K562 (cell line): ENCODE measurements at regions not wholly inside any gene's neighbourhood (a gene's known extent, or its start where the extent isn't known, plus 50 kb on each side); places are given as distances from the start of the nearest gene placed in this dataset.

ENCODE experiments used
- ATAC-seq: fragments of 200-7000 bp; cut with Tn5 transposase; 3 replicates; pipeline ENCODE4 v1.9.1; 2020; ENCODE audit warnings: moderate library complexity
- BruUV-seq: library from RNA; stranded (reverse); fragments of 400-500 nt; replicated peaks from 2 replicates; lab custom pipeline; 2021; lab: Mats Ljungman, UMichigan
- CTCF ChIA-PET: fragments of 300-600 bp; formaldehyde crosslinking; extraction: SDS; loops from one replicate; lab custom pipeline; 2021; ENCODE audit warnings: low intra/inter-chr PET ratio; lab: Yijun Ruan, JAX
- POLR2A ChIA-PET: fragments of 300-600, 350-650 bp; sonication (Branson Sonifier 250); formaldehyde crosslinking; extraction: SDS; loops from one replicate; lab custom pipeline; 2021; ENCODE audit warnings: antibody characterized with exemption, inconsistent platforms; lab: Yijun Ruan, JAX
- DNase-seq, 4 experiments: peaks; one replicate each; pipeline versions ENCODE4 v3.0.0 to v3.0.0-alpha.2; 2011 to 2018; ENCODE audit warnings: low spot score in 3 of 4, mixed read lengths in 3 of 4; ENCODE audit errors: extremely low read depth in 1 of 4
- FAIRE-seq: peaks from 2 replicates; lab custom pipeline; 2011; peaks lifted over from hg19 to GRCh38; lab: Jason Lieb, UNC
- H2AFZ ChIP-seq: 2 replicates; pipeline ENCODE4 v1.6.0; 2011; ENCODE audit warnings: low read depth, low read length, control low read depth, inconsistent platforms
- H3K27ac ChIP-seq: fragments of 200-600 bp; 3 replicates; pipeline ENCODE4 v1.8.0; 2011; ENCODE audit warnings: low read depth, mild to moderate bottlenecking, control low read depth, inconsistent platforms, low read length, moderate library complexity, mixed read lengths; ENCODE audit errors: extremely low read depth
- H3K27me3 ChIP-seq, 2 experiments: fragments of 300-600 bp in 1 of 2; 2 replicates in 1 of 2; 3 replicates in 1 of 2; pipeline versions ENCODE4 v1.6.0 to v1.8.0; 2011; ENCODE audit warnings: inconsistent platforms in 2 of 2, low read length in 2 of 2, mild to moderate bottlenecking in 1 of 2, mixed read lengths in 1 of 2, moderate library complexity in 1 of 2; ENCODE audit not compliant: control insufficient read depth in 2 of 2, insufficient read depth in 2 of 2
- H3K36me3 ChIP-seq: fragments of 300-600 bp; 3 replicates; pipeline ENCODE4 v1.8.0; 2011; ENCODE audit warnings: mild to moderate bottlenecking, low read length, inconsistent platforms; ENCODE audit not compliant: control insufficient read depth, insufficient read depth
- H3K4me1 ChIP-seq, 2 experiments: fragments of 200-600 bp in 1 of 2; replicated peaks in 1 of 2; 2 replicates in 1 of 2; 3 replicates in 1 of 2; pipeline versions ENCODE4 v1.5.1 to v1.8.0; 2011; ENCODE audit warnings: inconsistent platforms in 2 of 2, low read length in 2 of 2, mild to moderate bottlenecking in 1 of 2, mixed read lengths in 1 of 2, moderate library complexity in 1 of 2; ENCODE audit not compliant: control insufficient read depth in 2 of 2, insufficient read depth in 2 of 2
- H3K4me2 ChIP-seq: 2 replicates; pipeline ENCODE4 v1.6.1; 2011; ENCODE audit warnings: low read length, control low read depth, inconsistent platforms, mixed read lengths; ENCODE audit not compliant: insufficient read depth
- H3K4me3 ChIP-seq: fragments of 200-600 bp; sonication (generic), shearing (Covaris generic); 2 replicates; pipeline ENCODE4 v1.5.1; 2016; ENCODE audit warnings: control low read depth, inconsistent platforms
- H3K79me2 ChIP-seq: fragments of 200-600 bp; 3 replicates; pipeline ENCODE4 v1.8.0; 2011; ENCODE audit warnings: low read length, inconsistent platforms; ENCODE audit not compliant: control insufficient read depth, insufficient read depth
- H3K9ac ChIP-seq, 2 experiments: 2 replicates each; pipeline versions ENCODE4 v1.6.0 to v1.6.1; 2011; ENCODE audit warnings: low read depth in 2 of 2, low read length in 2 of 2, control low read depth in 1 of 2, inconsistent platforms in 1 of 2, mild to moderate bottlenecking in 1 of 2, mixed read lengths in 1 of 2; ENCODE audit not compliant: insufficient read depth in 1 of 2
- H3K9me1 ChIP-seq: one replicate; pipeline ENCODE4 v1.6.0; 2011; ENCODE audit warnings: inconsistent platforms, mild to moderate bottlenecking, low read length, moderate library complexity; ENCODE audit not compliant: control insufficient read depth, insufficient read depth
- H3K9me3 ChIP-seq: replicated peaks from 2 replicates; pipeline ENCODE4 v1.5.1; 2011; ENCODE audit warnings: low read depth, low read length, inconsistent platforms; ENCODE audit not compliant: control insufficient read depth, insufficient read depth
- H4K20me1 ChIP-seq: replicated peaks from 2 replicates; pipeline ENCODE4 v1.6.1; 2011; ENCODE audit warnings: low read length, inconsistent platforms, mixed read lengths; ENCODE audit not compliant: control insufficient read depth, insufficient read depth
- FOXA1 ChIP-seq: fragments of 450-650 bp; IDR thresholded peaks from 2 replicates; pipeline ENCODE4 v1.6.1; 2016; ENCODE audit warnings: mild to moderate bottlenecking, borderline replicate concordance
- HMGN3 ChIP-seq: IDR thresholded peaks from 2 replicates; pipeline ENCODE4 v1.6.1; 2011; ENCODE audit warnings: borderline replicate concordance, low read depth, mild to moderate bottlenecking, mixed read lengths, low read length; ENCODE audit not compliant: insufficient read length; ENCODE audit errors: extremely low read depth
- MBD2 ChIP-seq: sonication (generic); IDR thresholded peaks from 2 replicates; pipeline ENCODE4 v1.6.1; 2016; ENCODE audit warnings: low read depth, borderline replicate concordance
- MTF1 ChIP-seq: fragments of 250-450 bp; sonication (Bioruptor Pico); IDR thresholded peaks from 2 replicates; pipeline ENCODE4 v1.9.0; 2021; ENCODE audit warnings: moderate library complexity, mild to moderate bottlenecking, inconsistent platforms, borderline replicate concordance
- SMARCB1 ChIP-seq: IDR thresholded peaks from 2 replicates; pipeline ENCODE4 v1.6.1; 2011; ENCODE audit warnings: improper control_type of control experiment, low read depth; ENCODE audit not compliant: insufficient read length
- WHSC1 ChIP-seq: IDR thresholded peaks from one replicate; pipeline ENCODE4 v1.6.1; 2012; ENCODE audit warnings: low read length, control low read depth, inconsistent platforms
- ZNF212 ChIP-seq: fragments of 450-650 bp; formaldehyde crosslinking; IDR thresholded peaks from 2 replicates; pipeline ENCODE4 v1.4.0; 2020; ENCODE audit warnings: mild to moderate bottlenecking
- WGBS: fragments of 100-300 bp; shearing (Covaris generic); methylation state at CpG from one replicate; pipeline ENCODE4 v1.1.6; 2016; ENCODE audit warnings: low coverage, mixed read lengths; ENCODE audit not compliant: insufficient coverage; ENCODE audit errors: missing lambda C conversion rate; 5-methylcytosine and 5-hydroxymethylcytosine counted together
- in situ Hi-C: fragments of 300-500 bp; cut with MboI; formaldehyde crosslinking; loops from 4 replicates; pipeline ENCODE4 v1.15.0; 2018; ENCODE audit warnings: inconsistent platforms, mixed read lengths
- intact Hi-C: fragments of 100-400 bp; cut with micrococcal nuclease; formaldehyde crosslinking; loops from 2 replicates; pipeline ENCODE4 v1.14.2; 2022
- TF ChIP-seq, protein P1 (sequence below): fragments of 450-650 bp; formaldehyde crosslinking; IDR thresholded peaks from 2 replicates; pipeline ENCODE4 v1.4.0; 2020; ENCODE audit warnings: mild to moderate bottlenecking, mixed read lengths

DNA sequence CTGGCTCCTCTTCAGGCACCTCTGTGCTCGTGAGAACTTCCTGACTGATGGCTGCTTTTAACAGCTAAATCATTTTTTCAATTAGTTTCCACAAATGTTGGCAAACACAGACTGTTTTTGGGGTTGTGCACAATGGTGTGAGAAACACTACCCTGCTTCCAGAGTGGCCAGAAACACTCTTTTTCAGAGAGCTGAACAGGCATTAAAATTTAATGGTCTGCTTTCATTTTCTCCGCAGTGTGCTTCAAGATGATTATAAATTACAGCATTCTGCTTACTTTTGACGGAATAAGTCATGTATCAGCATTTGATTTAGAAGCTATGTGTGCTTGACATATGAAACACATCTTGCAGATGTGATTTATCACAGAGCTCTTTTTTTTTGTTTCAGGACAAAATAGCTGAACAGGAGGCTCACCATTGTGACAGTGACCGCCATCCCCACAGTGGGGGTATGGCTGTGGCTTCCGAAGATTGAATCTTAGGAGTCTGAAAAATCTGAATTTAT is 454.5 kb upstream of the ZNF608 start (continued):
- no peak for TF ChIP-seq FOXA1
- no peak for TF ChIP-seq WHSC1
- TF ChIP-seq MTF1 (CRISPR knock-in tag) = no peak

DNA sequence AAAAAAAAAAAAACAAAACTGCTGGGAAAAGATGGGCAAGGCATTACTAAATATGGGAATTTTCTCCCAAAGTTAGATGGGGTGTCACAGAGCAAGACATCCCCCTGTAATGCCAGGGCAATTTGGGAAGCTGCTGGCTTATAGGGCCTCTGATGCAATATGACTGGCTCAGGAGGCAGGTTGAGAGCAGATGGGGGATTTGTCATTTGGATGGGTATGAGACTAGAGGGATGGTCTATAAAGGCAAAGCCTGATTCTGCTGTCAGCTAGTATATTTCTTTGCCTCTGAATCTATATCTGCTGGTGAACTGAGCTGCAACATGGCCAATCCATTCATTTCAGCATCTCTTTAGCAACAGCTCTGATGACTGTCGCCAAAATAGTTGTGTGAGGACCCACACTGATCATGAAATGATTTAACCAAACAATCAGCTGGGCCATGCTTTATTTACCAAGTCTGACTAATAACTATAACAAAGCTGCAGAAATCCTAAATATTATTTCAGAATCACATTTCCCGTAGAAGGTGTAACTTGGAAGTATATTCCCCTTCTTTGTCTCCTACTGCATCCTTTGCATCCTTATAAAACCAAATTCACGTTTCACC is 455.1 kb upstream of the ZNF608 start:
- TF ChIP-seq ZNF212 (CRISPR knock-in tag) (no peak), MBD2 (no peak), HMGN3 (no peak), SMARCB1 (no peak)
- TF ChIP-seq, protein P1, sequence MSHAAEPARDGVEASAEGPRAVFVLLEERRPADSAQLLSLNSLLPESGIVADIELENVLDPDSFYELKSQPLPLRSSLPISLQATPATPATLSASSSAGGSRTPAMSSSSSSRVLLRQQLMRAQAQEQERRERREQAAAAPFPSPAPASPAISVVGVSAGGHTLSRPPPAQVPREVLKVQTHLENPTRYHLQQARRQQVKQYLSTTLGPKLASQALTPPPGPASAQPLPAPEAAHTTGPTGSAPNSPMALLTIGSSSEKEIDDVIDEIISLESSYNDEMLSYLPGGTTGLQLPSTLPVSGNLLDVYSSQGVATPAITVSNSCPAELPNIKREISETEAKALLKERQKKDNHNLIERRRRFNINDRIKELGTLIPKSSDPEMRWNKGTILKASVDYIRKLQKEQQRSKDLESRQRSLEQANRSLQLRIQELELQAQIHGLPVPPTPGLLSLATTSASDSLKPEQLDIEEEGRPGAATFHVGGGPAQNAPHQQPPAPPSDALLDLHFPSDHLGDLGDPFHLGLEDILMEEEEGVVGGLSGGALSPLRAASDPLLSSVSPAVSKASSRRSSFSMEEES (CRISPR knock-in tag) = no peak
- FAIRE-seq = no peak
- H3K9me1 ChIP-seq = no peaks in the 10 kb centered on the region
- H3K4me3 ChIP-seq = no peak overlapping the region
- no peak overlapping the region for H3K9ac ChIP-seq
- no peaks in the 10 kb centered on the region for H3K36me3 ChIP-seq
- ChIA-PET CTCF (interaction anchor here (0.6 kb wide), 1 partner anchor 1661 kb away, joined by 5 read pairs; no protein-coding TSS in a partner anchor), POLR2A (no interaction called here)
- no TSS peak for BruUV-seq
- no peaks in the 10 kb centered on the region for H3K9me3 ChIP-seq
- no peaks in the 10 kb centered on the region for H3K79me2 ChIP-seq
- no peaks in the 10 kb centered on the region for H3K27me3 ChIP-seq
- H4K20me1 ChIP-seq = no peaks in the 10 kb centered on the region
- H3K4me2 ChIP-seq = no peak overlapping the region
- 0% methylated on average over 3 of the region's 3 CpGs for WGBS
- no peaks in the 10 kb centered on the region for H3K4me1 ChIP-seq
- no peak for ATAC-seq
- intact Hi-C loops (no loop called here), in situ Hi-C loops (no loop called here)
- no peak overlapping the region for H3K27ac ChIP-seq
- H2AFZ ChIP-seq = no peak overlapping the region
- DNase-seq = no peak
